Hepatocyte (in vitro differentiated cells): ENCODE measurements at regions not wholly inside any gene's neighbourhood (a gene's known extent, or its start where the extent isn't known, plus 50 kb on each side); places are given as distances from the start of the nearest gene placed in this dataset.

Source experiments
- DNase-seq: peaks from one replicate; pipeline ENCODE4 v3.0.0-alpha.2; 2016; ENCODE audit warnings: low spot score
- H2AFZ ChIP-seq: fragments of 200-600 bp; sonication (generic); 2 replicates; pipeline ENCODE4 v1.6.0; 2016; ENCODE audit warnings: antibody characterized with exemption, mild to moderate bottlenecking
- H3K27ac ChIP-seq: fragments of 200-600 bp; sonication (generic); 2 replicates; pipeline ENCODE4 v1.5.1; 2016; ENCODE audit warnings: mild to moderate bottlenecking
- H3K27me3 ChIP-seq: fragments of 200-600 bp; sonication (generic); 2 replicates; pipeline ENCODE4 v1.6.1; 2016
- H3K36me3 ChIP-seq: fragments of 200-600 bp; sonication (generic); replicated peaks from 2 replicates; pipeline ENCODE4 v1.5.1; 2016; ENCODE audit warnings: low read depth; ENCODE audit not compliant: insufficient read depth
- H3K4me1 ChIP-seq: fragments of 200-600 bp; sonication (generic); 2 replicates; pipeline ENCODE4 v1.5.1; 2016; ENCODE audit warnings: mild to moderate bottlenecking, moderate library complexity; ENCODE audit not compliant: insufficient read depth
- H3K4me2 ChIP-seq: fragments of 200-600 bp; sonication (generic); 2 replicates; pipeline ENCODE4 v1.6.0; 2016
- H3K4me3 ChIP-seq: fragments of 200-600 bp; sonication (generic); 2 replicates; pipeline ENCODE4 v1.5.1; 2016; ENCODE audit warnings: mild to moderate bottlenecking
- H3K79me2 ChIP-seq: fragments of 200-600 bp; sonication (generic); 2 replicates; pipeline ENCODE4 v1.6.0; 2017; ENCODE audit warnings: mild to moderate bottlenecking
- H3K9me2 ChIP-seq: fragments of 200-600 bp; sonication (generic); replicated peaks from 2 replicates; pipeline ENCODE4 v1.6.0; 2017; ENCODE audit warnings: mild to moderate bottlenecking; ENCODE audit not compliant: insufficient read depth
- H3K9me3 ChIP-seq: fragments of 200-600 bp; sonication (generic); 2 replicates; pipeline ENCODE4 v1.5.1; 2016; ENCODE audit warnings: low read depth, mild to moderate bottlenecking
- H4K20me1 ChIP-seq: fragments of 200-600 bp; sonication (generic); 2 replicates; pipeline ENCODE4 v1.6.0; 2016; ENCODE audit warnings: mild to moderate bottlenecking; ENCODE audit not compliant: insufficient read depth, poor library complexity, severe bottlenecking
- CTCF ChIP-seq: fragments of 200-600 bp; sonication (generic); IDR thresholded peaks from 2 replicates; pipeline ENCODE4 v1.5.1; 2016; ENCODE audit warnings: antibody characterized with exemption, mild to moderate bottlenecking; ENCODE audit not compliant: poor library complexity
- EZH2 ChIP-seq: fragments of 200-600 bp; sonication (generic); IDR thresholded peaks from 2 replicates; pipeline ENCODE4 v1.6.1; 2016; ENCODE audit warnings: antibody characterized with exemption, mild to moderate bottlenecking, borderline replicate concordance
- EZH2phosphoT487 ChIP-seq: fragments of 200-600 bp; sonication (generic); IDR thresholded peaks from one replicate; pipeline ENCODE4 v1.6.1; 2018; ENCODE audit warnings: antibody characterized with exemption, mild to moderate bottlenecking, low read depth, moderate library complexity; ENCODE audit not compliant: unreplicated experiment, severe bottlenecking
- WGBS: methylation state at CpG from one replicate; pipeline ENCODE4 v1.1.6; 2016; ENCODE audit warnings: low lambda C conversion rate; ENCODE audit errors: missing lambda C conversion rate; 5-methylcytosine and 5-hydroxymethylcytosine counted together

- Histone ChIP-seq H3K27ac (no peak overlapping the region), H4K20me1 (no peaks in the 10 kb centered on the region), H2AFZ (peak overlapping the region; percentile 74), H3K36me3 (no peaks in the 10 kb centered on the region), H3K79me2 (no peaks in the 10 kb centered on the region), H3K9me3 (no peaks in the 10 kb centered on the region), H3K27me3 (peaks cover 39% of the 10 kb centered on the region), H3K4me1 (peaks cover 3% of the 10 kb centered on the region), H3K4me3 (peak overlapping the region; percentile 64), H3K9me2 (no peaks in the 10 kb centered on the region), H3K4me2 (peak overlapping the region; percentile 92)
- TF ChIP-seq CTCF (no peak), EZH2phosphoT487 (no peak), EZH2 (no peak)
- DNase-seq: peak; percentile 24
- 2% methylated on average over 15 of the region's 15 CpGs for WGBS
Measured at GRCh38 chr4:164383058-164383357, 370.9 kb upstream of the SMIM31 start.

- H4K20me1 ChIP-seq: no peaks in the 10 kb centered on the region
- H3K4me1 ChIP-seq: peaks cover 3% of the 10 kb centered on the region
- H3K9me3 ChIP-seq: no peaks in the 10 kb centered on the region
- peak; percentile 81 for DNase-seq
- no peak overlapping the region for H3K27ac ChIP-seq
- WGBS: 2% methylated on average over 60 of the region's 65 CpGs
- H2AFZ ChIP-seq: peak overlapping the region; percentile 74
- H3K27me3 ChIP-seq: peaks cover 39% of the 10 kb centered on the region
- peak overlapping the region; percentile 64 for H3K4me3 ChIP-seq
- peak overlapping the region; percentile 92 for H3K4me2 ChIP-seq
- TF ChIP-seq EZH2phosphoT487: no peak
- TF ChIP-seq EZH2: peak; percentile 40
- peak; percentile 32 for TF ChIP-seq CTCF
- H3K9me2 ChIP-seq: no peaks in the 10 kb centered on the region
- no peaks in the 10 kb centered on the region for H3K36me3 ChIP-seq
- no peaks in the 10 kb centered on the region for H3K79me2 ChIP-seq
Measured at GRCh38 chr4:164383358-164384220, 370.3 kb upstream of the SMIM31 start.

GRCh38 chr4:164384416-164384815, 369.5 kb upstream of the SMIM31 start:
- DNase-seq: no peak
- peaks cover 3% of the 10 kb centered on the region for H3K4me1 ChIP-seq
- no peak overlapping the region for H3K4me3 ChIP-seq
- 78% methylated on average over 8 of the region's 8 CpGs for WGBS
- no peak overlapping the region for H3K27ac ChIP-seq
- no peaks in the 10 kb centered on the region for H3K79me2 ChIP-seq
- no peaks in the 10 kb centered on the region for H4K20me1 ChIP-seq
- TF ChIP-seq CTCF: no peak
- TF ChIP-seq EZH2phosphoT487: no peak
- TF ChIP-seq EZH2: no peak
- H3K36me3 ChIP-seq: no peaks in the 10 kb centered on the region
- H3K27me3 ChIP-seq: peaks cover 39% of the 10 kb centered on the region
- H3K9me2 ChIP-seq: no peaks in the 10 kb centered on the region
- peak overlapping the region; percentile 92 for H3K4me2 ChIP-seq
- H3K9me3 ChIP-seq: no peaks in the 10 kb centered on the region
- no peak overlapping the region for H2AFZ ChIP-seq
